ENCODE measurements at regions not wholly inside any gene's neighbourhood (a gene's known extent, or its start where the extent isn't known, plus 50 kb on each side); places are given as distances from the start of the nearest gene placed in this dataset.

DNA sequence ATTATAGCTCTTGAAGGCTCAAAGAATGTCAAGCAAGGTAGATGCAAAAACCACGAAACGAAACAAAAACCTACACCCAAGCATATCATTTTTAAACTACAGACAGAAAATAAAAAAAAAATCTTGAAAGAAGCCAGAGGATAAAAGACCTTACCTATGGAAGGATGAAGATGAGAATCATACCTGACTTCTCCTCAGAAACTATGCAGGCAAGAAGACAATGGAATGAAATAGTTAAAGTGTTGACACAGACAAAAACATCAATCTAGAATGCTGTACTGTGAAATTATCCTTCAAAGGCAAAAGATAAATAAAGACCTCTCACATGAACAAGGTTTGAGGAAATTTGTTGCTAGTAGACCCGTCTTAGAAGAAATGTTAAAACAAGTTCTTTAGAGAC, 372.0 kb downstream of the ZIC4 start:
- no peak for DNase-seq

DNA sequence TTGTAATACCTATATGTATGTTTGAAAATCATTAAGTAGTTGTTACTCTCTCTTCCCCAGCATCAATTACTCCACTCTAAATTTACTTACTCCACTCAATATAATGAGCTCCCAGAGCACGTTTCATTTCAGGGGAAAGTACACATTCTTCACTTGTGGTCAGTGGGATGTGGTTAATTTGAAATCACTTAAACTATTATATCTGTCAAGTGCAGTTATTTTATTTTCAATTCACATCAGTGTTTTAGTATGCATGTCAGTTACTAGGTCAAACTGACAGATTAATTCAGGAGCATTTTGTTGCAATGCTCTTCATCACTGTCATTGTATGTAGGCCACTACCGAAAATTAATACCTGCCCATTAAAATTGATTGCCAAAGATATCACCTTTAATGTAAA, 376.1 kb downstream of the ZIC4 start:
- DNase-seq: no peak

DNA sequence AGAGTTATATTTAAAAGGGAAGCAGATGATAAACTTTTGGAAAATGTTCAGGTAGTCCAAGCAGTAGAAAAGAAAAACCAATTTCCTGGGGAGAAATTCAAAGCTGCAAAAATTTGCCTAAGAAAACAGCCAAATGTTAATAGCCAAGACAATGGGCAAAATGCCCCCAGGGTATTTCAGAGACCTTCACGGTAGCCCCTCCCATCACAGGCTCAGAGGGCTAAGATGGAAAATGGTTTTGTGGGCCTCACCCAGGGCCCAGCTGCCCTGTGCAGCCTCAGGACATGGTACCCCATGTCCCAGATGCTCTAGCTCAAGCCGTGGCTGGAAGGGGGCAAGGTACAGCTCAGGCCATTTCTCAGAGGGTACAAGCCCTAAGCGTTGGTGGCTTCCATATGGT, 391.0 kb downstream of the ZIC4 start:
- DNase-seq: no peak

DNA sequence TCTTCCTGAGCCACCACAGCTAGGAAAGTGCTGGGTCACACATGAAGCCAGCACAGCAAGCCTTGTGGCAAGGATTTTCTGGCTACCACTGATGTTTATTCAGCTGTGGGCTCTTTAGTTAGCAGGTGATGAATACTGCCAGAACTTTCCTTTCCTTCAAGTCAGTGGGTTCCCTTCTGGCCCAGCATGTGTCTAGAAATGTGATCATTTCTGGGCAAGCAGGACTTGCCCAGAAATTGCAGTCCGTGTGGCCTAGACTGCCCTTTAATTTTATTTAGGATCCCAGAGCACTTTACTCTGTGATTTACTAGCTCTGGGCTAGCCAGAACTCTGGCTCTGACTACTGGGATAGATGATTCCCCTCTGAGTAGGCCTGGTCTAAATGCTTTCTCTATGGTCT, 397.5 kb downstream of the ZIC4 start:
- DNase-seq: no peak

DNA sequence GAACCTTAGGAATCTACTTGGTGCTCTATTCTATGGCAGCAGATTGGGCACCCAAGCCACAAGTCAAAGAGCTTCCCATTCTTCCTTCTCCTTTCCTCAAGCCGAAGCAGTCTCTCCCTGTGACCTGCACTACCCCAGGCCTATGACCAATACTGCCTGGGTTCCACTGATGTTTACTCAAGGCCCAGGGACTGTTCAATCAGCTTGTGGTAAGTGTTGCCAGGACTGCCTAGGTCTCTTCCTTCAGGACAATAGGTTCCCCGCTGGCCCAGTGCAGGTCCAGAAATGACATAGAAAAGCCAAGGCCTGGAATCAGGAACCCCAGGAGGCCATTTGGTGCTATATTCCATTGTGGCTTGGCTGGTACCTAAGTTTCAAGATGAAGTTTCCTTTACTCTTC, 397.9 kb downstream of the ZIC4 start:
- no peak for DNase-seq

DNA sequence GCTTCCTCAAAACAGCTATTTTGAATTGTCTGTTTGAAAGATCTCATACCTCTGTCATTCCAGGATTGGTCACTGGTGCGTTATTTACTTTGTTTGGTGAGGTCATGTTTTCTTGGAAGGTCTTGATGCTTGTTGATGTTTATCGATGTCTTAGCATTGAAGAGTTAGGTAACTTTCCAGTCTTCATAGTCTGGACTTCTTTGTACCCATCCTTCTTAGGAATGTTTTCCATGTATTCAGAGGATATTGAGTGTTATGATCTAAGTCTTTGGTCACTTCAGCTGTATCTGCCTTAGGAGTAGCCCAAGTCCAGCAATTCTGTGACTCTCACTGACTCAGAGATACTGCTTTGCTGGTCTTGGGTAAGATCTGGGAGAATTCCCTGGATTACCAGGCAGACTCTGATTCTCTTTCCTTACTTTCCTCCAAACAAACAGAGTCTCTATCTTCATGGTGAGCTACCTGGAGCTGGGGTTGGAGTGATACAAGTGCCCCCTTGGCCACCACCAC, 398.6 kb downstream of the ZIC4 start:
- no peak for DNase-seq

DNA sequence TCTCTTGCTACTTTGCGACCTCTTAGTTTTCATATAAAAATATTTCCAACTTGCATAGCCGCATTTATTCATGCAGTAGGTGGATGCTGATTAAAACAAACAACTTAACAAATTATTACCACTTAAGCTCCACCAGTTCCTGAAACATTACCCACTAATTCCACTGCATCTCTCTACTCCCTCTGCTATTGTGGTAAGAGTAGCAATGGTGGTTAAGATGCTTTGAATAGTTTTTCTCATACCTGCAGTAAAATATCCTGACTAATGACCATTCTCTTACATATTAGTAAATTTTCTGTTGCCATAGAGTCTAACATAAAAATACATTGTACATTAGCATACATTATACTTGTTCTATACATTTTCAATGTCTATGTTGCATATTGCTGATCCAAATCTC, 397.6 kb upstream of the PLSCR5 start:
- no peak for DNase-seq

DNA sequence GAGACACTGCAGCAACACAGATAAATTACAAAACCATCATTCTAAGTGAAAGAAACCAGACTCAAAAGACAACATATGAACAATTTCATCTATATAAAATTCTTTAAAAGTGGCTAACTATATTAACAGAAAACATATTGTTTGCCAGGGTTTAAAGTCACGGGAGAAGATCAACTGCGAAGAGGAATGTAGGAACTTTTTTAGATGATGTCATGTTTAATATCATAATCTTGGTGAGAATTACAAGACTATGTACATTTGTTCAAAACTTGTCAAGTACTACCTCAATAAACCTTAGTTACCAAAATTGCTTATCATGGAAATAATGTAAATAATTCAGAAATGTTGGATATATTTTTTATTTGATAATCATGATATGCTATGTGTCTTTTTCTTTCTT, 395.1 kb upstream of the PLSCR5 start:
- DNase-seq: no peak

DNA sequence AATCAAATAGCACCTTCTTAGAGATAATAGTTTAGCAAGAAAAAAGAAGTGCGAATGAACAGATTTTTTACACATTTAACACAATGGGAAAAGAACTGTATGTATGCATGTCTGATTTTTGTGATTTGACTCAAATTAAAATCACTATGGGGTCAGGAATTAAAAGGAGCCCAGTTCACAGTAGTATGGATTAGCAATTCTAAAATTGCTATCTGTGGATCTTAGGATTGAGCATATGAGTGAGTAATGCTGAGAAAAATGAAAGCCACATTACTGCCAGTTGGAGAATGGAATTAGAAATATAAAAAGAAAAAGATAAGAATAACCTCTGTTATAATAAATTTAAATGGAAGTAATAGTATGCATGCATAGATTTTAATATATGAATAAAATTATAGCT, 386.8 kb upstream of the PLSCR5 start:
- DNase-seq: no peak

DNA sequence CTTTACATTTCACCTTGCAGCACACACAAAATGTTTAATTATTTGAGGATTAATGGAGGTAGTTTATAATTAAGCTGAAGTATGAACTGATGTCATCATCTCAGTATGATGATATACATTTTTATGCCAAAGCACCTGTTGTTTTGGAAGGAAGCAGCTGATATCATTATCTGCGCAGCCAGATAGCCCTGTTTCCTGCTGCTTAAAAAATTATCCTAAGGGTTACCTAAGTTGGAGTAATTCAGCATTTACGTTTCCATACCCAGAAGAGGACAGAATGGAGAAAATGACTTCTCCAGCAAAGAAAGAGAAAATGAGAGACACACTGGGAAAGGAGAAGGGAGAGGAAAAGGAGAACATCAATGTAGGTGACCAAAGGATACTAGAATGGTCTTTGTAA, 370.3 kb upstream of the PLSCR5 start:
- no peak for DNase-seq

DNA sequence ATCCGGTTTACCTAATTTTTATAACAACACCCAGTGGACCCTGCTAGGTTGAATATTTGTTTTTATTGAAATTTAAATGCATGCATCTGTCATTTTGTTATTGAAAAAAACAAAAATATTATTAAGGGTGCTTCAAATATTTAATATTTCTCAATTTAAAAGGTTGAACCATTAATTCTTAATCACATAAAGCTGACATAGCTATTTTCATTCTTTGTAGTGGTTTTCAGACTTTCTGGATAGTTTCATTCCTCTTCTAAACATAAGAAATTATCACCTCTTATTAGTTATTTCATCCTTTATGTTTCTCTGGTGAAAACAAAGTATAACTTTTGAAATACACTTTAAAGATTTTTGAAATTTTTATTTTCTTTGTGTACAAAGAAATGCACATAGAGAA, 369.9 kb upstream of the PLSCR5 start:
- DNase-seq: no peak

DNA sequence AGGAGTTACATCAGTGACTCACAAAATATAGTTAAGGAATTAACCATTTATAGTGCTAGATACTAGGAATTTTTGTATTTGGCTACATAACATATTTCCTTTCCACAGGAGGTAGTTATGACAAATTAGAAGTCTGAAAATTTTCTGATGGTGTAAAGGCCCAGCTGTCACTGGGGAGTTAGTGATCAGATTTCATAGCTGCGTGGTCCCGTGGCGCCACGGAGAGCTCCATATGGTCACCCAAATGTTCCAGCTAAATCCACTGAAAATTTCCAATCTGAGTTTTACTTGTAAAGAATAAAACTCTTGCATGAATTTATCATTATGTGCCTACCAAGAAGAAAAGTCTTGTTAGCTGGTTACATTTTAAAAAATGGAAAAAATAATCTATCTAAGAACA, 368.9 kb upstream of the PLSCR5 start:
- DNase-seq: peak in 9 of 56 donors; percentile 0 to 20 (median 5)

DNA sequence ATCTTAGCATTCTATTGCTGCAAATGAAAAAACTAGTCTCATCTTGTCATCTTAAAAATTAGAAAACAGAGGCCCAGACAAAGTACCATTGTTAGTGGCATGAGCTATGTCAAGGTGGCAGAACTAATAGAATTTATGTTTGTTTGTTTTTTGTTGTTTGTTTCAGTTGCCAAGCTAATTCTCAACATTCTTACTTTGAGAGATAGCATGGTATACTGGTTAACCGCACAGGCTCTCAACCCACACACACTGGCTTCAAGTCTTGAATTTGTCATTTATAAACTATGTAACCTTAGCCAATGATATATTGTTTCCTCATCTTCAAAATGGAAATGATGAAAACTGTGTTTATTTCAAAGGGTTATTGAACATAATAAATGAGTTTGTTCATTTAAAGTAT, 367.6 kb upstream of the PLSCR5 start:
- no peak for DNase-seq

DNA sequence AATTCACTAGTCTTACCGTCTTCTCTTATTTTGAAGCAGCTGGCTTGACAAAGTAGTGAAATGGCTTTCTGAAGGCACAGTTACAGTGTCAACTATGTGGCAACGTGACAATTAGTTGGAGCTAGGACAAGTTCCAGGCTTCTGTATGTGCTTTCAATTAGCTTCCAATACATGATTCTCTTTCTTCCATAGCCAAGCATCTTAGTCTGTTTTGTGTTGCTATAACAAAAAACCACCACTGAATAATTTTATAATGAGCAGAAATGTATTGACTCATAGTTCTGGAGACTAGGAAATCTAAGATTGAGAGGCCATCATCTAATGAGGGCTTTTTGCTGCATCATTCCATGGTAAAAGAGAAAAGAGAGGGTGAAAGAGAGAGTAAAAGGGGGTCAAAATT, 365.1 kb upstream of the PLSCR5 start:
- DNase-seq: no peak

DNA sequence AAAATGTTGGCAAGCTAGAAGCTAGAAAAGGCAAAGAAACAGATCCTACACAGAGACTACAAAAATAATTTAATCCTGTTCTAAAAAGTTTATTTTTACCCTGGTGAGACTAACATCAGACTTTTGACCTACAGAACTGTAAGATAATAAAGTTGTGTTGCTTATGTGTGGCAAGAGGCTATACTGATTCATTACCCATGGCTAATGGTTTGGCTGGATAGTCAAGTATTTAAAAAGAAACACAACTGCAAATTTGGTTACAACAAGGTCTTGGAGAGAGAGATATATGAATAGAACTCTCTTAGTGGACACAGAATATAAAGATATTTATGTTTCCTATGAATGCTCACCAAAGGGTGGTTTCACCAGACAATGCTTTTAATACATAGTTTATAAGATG, 364.2 kb upstream of the PLSCR5 start:
- DNase-seq: no peak

DNA sequence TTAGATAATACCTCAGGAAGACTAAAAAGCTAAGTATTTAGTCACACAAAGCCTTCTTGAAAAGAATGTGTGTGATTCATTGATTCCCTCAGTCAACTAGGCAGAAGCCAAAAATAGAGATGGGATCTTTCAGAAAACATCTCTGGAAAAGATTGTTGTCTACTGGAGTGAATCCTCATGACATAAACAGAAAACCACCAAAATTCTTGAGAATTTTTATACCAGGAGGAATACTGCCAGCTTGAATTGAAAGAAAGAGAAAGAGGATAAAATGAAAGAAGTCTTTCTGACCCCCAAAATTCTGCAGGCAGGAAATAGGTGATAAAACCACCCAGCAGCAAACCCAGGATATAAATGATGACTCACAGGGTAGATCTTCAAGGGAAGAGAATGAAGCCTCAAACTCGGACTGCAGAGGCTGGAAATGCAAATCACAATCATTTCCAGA, 363.1 kb upstream of the PLSCR5 start:
- no peak for DNase-seq

DNA sequence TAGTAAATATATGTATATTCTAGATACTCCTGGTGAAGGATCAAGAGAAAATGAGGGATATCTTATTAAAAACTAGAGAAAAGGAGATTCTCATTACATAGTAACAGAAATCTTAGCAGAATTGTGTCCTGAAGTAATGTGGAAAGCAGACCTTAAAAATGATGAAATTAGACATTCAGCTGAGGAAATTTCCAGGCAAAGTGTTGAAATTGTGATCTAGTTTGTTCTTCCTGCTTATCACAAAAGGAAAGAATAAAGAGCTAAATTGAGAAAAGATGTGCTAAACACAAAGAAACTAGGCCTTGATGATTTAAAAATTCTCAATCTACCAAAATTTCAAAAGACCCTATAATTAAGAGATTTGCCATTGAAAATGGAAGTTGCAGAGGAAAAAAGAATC, 362.6 kb upstream of the PLSCR5 start:
- no peak for DNase-seq

DNA sequence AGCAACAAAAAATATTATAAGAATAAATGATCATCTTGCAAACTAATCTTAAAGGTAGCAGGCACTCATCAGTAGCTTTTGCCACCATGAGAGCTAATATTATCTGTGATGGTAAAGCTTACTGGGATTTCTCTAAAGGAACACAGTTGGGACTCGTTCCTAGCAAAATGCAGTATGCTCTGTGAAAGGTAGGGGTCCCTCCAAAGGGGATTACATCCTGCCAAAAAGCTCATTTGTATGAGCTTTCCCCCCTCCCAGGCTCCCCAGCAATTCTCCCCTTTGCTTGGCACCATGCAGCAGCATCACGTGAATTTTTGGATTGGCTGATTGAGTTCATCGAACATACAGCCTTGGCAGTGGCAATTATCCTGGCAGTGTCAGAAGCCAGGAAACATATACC, 361.0 kb upstream of the PLSCR5 start:
- no peak for DNase-seq

DNA sequence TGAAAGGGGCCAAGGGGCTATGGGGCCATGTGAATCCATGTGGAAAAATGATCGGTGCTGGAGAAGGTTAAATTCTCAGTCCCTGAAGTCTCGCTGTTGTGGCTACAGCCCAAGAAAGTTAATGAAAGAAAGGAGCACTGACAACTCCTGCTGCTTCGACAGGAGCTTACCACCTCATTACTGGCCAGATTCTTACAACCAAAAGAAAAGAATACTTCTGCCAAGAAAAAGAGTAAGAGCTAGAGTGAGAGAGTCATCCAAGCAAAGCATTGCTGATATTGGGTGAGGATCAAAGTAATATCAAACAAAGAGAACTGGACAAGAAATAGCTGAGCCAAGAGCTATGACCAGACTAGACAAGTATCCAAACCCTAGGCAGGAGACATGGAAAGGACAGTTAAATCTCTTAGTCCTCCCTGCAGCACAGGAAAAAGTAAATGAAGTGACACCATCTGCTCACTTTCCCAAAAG, 348.4 kb upstream of the PLSCR5 start:
- peak in 1 of 56 donors; percentile 2 for DNase-seq

DNA sequence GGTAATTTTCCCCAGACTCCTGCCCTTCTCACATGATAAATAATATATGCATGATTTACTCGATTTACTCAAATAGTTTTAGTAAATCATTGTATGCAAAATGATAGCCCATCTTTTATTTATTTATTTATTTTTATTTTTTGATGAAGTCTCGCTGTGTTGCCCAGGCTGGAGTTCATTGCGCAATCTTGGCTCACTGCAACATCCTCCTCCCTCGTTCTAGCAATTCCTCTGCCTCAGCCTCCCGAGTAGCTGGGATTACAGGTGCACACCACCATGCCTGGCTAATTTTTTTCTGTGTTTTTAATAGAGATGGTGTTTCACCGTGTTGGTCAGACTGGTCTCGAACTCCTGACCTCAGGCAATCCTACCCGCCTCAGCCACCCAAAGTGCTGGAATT, 343.8 kb upstream of the PLSCR5 start:
- no peak for DNase-seq

DNA sequence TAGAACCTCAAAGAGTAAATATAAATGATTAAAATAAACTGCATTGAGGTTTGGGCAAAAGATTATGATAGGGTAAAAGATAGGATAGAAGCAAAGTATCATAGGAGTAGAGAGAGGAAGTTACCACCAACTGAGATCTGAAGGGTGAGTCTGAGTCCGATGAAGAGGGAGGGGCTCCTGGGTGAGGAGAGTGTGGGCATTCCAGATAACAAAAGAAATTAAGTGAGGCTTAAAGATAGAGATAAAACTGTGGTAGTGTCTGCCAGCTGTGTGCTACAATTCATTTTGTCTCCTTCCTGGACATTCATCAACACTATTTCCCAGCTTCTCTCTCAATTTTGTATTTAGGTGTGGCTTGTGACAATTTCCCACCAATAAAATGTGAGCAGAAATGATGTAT, 343.0 kb upstream of the PLSCR5 start:
- DNase-seq: no peak

DNA sequence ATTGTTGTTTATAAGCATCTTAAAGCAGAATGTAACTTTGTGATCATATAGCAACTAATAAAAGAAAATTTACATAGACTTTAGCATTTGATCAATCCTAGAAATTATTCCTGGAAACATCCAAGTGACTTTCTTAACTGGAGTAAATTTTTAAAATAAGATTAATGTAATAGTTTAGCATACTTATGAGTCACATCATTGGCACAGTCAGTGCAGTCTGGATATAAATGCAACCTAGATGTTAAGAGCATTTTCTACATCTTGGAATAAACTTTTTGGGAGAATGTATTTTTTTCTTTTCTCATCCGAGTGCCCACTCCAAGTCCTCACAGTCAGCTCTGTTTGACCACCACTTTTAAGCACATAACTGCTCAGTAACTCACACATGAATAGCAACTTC, 324.6 kb upstream of the PLSCR5 start:
- DNase-seq: no peak

DNA sequence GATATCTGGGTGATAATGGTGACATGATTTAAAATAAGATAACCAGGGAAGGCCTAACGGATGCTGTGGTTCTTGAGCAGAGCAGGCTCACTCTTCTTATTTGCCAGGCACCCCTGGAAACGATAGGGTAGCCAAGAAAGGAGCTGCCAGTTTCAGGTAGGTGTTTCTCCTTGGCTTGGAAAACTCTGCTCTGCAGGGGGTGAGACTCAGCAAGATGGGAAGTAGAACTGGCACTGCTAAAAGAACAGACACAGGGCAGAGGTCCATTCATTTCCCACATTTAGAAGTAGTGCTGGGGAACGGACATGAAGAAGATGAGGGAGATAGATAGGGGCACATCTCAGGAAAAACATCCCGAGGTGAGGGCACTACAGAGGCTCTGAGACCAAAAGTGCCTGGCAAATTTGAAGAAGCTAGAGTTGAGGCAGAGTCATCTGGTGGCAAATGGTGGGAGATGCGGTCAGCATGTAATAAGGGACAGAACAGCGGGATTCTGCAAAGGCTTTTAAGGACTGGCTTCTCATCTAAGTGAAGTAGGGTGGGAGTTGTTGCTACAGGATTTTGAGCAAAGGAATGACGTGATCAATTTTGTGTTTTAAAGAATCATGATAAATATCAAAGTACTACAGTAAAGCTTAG, 323.4 kb upstream of the PLSCR5 start:
- no peak for DNase-seq

DNA sequence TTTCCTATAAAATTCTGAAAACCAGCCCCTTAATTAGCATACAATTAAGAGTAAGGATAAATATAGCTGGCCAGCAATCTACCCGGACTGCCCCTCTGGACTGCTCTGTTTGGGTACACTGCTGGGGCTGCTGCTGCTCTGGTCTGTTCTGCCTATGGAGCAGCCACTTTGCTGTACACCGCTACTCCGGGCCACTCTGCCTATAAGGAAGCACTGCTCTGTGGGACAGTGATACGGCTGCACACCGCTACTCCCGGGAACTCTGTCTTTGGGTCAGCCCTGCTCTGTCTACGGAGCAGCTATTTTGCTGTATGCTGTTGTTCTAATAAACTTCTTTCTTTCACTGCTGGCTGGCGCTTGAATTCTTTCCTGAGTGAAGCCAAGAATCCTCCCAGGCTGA, 316.5 kb upstream of the PLSCR5 start:
- no peak for DNase-seq
